GM12878 (cell line): ENCODE measurements at regions not wholly inside any gene's neighbourhood (a gene's known extent, or its start where the extent isn't known, plus 50 kb on each side); places are given as distances from the start of the nearest gene placed in this dataset.

ENCODE experiments used
- ATAC-seq: fragments of 200-7000 bp; cut with Tn5 transposase; 3 replicates; pipeline ENCODE4 v1.9.1; 2020; ENCODE audit warnings: mild to moderate bottlenecking, moderate library complexity
- BruUV-seq: library from RNA; stranded (reverse); fragments of 400-500 nt; replicated peaks from 2 replicates; lab custom pipeline; 2021; lab: Mats Ljungman, UMichigan
- CTCF ChIA-PET: fragments of 300-600 bp; sonication (Branson Sonifier 250); formaldehyde crosslinking; extraction: SDS; loops from one replicate; lab custom pipeline; 2021; ENCODE audit warnings: inconsistent platforms; lab: Yijun Ruan, JAX
- POLR2A ChIA-PET: fragments of 350-600 bp; formaldehyde crosslinking; extraction: SDS; loops from one replicate; lab custom pipeline; 2021; ENCODE audit warnings: inconsistent platforms; lab: Charles Lee
- RAD21 ChIA-PET: fragments of 300-600 bp; sonication (Branson Sonifier 250); formaldehyde crosslinking; loops from one replicate; lab custom pipeline; 2023; ENCODE audit warnings: antibody characterized with exemption; ENCODE audit not compliant: unreplicated experiment; lab: Charles Lee
- SMC1A ChIA-PET: fragments of 300-600 bp; sonication (Branson Sonifier 250); formaldehyde crosslinking; loops from one replicate; lab custom pipeline; 2023; ENCODE audit not compliant: unreplicated experiment, uncharacterized antibody; lab: Charles Lee
- DNase-seq: peaks from one replicate; pipeline ENCODE4 v3.0.0-alpha.2; 2011; ENCODE audit warnings: low read depth, low spot score
- FAIRE-seq: peaks from 3 replicates; lab custom pipeline; 2011; peaks lifted over from hg19 to GRCh38; lab: Jason Lieb, UNC
- H2AFZ ChIP-seq: 2 replicates; pipeline ENCODE4 v1.6.0; 2011; ENCODE audit warnings: low read depth, low read length, control low read depth; ENCODE audit not compliant: control insufficient read depth
- H3K27ac ChIP-seq: 2 replicates; pipeline ENCODE4 v1.5.1; 2011; ENCODE audit warnings: control low read depth; ENCODE audit not compliant: control insufficient read depth, insufficient read depth
- H3K27me3 ChIP-seq, 2 experiments: replicated peaks in 1 of 2; 2 replicates each; pipeline versions ENCODE4 v1.6.0 to v1.6.1; 2011; ENCODE audit warnings: low read length in 1 of 2; ENCODE audit not compliant: control insufficient read depth in 2 of 2, insufficient read depth in 2 of 2
- H3K36me3 ChIP-seq, 2 experiments: 2 replicates each; pipeline ENCODE4 v1.5.1; 2011; ENCODE audit warnings: low read length in 1 of 2; ENCODE audit not compliant: control insufficient read depth in 2 of 2, insufficient read depth in 2 of 2
- H3K4me1 ChIP-seq: 2 replicates; pipeline ENCODE4 v1.6.1; 2011; ENCODE audit warnings: mild to moderate bottlenecking, low read length, moderate library complexity, mixed read lengths; ENCODE audit not compliant: control insufficient read depth, insufficient read depth
- H3K4me2 ChIP-seq: 2 replicates; pipeline ENCODE4 v1.6.0; 2011; ENCODE audit warnings: control low read depth; ENCODE audit not compliant: control insufficient read depth, insufficient read depth
- H3K4me3 ChIP-seq: fragments of 200-600 bp; sonication (generic); 2 replicates; pipeline ENCODE4 v1.5.1; 2016
- H3K79me2 ChIP-seq: 2 replicates; pipeline ENCODE4 v1.6.0; 2011; ENCODE audit warnings: low read length; ENCODE audit not compliant: control insufficient read depth, insufficient read depth
- H3K9ac ChIP-seq: 2 replicates; pipeline ENCODE4 v1.8.0; 2011; ENCODE audit warnings: low read length, control low read depth, mixed read lengths; ENCODE audit not compliant: control insufficient read depth, insufficient read depth
- H3K9me3 ChIP-seq: replicated peaks from 3 replicates; pipeline ENCODE4 v1.5.1; 2011; ENCODE audit warnings: mild to moderate bottlenecking, low read length; ENCODE audit not compliant: control insufficient read depth, insufficient read depth
- H4K20me1 ChIP-seq: 2 replicates; pipeline ENCODE4 v1.6.0; 2011; ENCODE audit not compliant: control insufficient read depth, insufficient read depth
- CTCF ChIP-seq, 3 experiments: IDR thresholded peaks in 2 of 3; conservative IDR thresholded peaks in 1 of 3; 2 replicates each; pipeline ENCODE4 v1.5.1; 2011; ENCODE audit warnings: low read depth in 3 of 3, low read length in 3 of 3, mild to moderate bottlenecking in 3 of 3, control low read depth in 2 of 3, moderate library complexity in 2 of 3, inconsistent platforms in 1 of 3, mixed read lengths in 1 of 3; ENCODE audit not compliant: control insufficient read depth in 2 of 3, insufficient read depth in 1 of 3; ENCODE audit errors: extremely low read depth in 1 of 3
- CUX1 ChIP-seq: IDR thresholded peaks from 2 replicates; pipeline ENCODE4 v1.6.1; 2012; ENCODE audit warnings: improper control_type of control experiment, low read depth, low read length; ENCODE audit not compliant: insufficient replicate concordance
- HDAC6 ChIP-seq: fragments of 200-600 bp; sonication (generic); IDR thresholded peaks from one replicate; pipeline ENCODE4 v1.8.0; 2017; ENCODE audit warnings: antibody characterized with exemption; ENCODE audit not compliant: unreplicated experiment
- HDGF ChIP-seq: fragments of 450-650 bp; IDR thresholded peaks from 2 replicates; pipeline ENCODE4 v1.6.1; 2016; ENCODE audit warnings: antibody characterized with exemption
- IRF4 ChIP-seq: IDR thresholded peaks from 2 replicates; pipeline ENCODE4 v1.6.1; 2011; ENCODE audit warnings: low read depth, low read length
- JUNB ChIP-seq: IDR thresholded peaks from 2 replicates; pipeline ENCODE4 v1.6.1; 2016; ENCODE audit warnings: antibody characterized with exemption, mild to moderate bottlenecking
- LARP7 ChIP-seq: fragments of 450-650 bp; IDR thresholded peaks from 2 replicates; pipeline ENCODE4 v1.6.1; 2017; ENCODE audit warnings: mild to moderate bottlenecking
- POU2F2 ChIP-seq: IDR thresholded peaks from 3 replicates; pipeline ENCODE4 v1.6.1; 2011; ENCODE audit warnings: low read depth, mild to moderate bottlenecking, low read length, borderline replicate concordance
- ZNF622 ChIP-seq: fragments of 450-650 bp; IDR thresholded peaks from 2 replicates; pipeline ENCODE4 v1.6.1; 2017; ENCODE audit warnings: mild to moderate bottlenecking, inconsistent platforms
- WGBS: methylation state at CpG from one replicate; pipeline ENCODE4 v1.1.6; 2016; ENCODE audit warnings: low lambda C conversion rate; ENCODE audit not compliant: insufficient replicate concordance, insufficient coverage; ENCODE audit errors: missing lambda C conversion rate; 5-methylcytosine and 5-hydroxymethylcytosine counted together
- in situ Hi-C: fragments of 300-500 bp; cut with MboI; formaldehyde crosslinking; loops from 9 replicates; pipeline ENCODE4 v1.14.3; 2018; ENCODE audit warnings: mixed read lengths
- intact Hi-C: fragments of 100-400 bp; cut with micrococcal nuclease; formaldehyde crosslinking; loops from one replicate; pipeline ENCODE4 v1.14.2; 2022; ENCODE audit not compliant: unreplicated experiment

- WGBS = 100% methylated on average over 1 of the region's 1 CpG
- DNase-seq (no peak), FAIRE-seq (no peak)
- no peak overlapping the region for H3K4me2 ChIP-seq
- ChIA-PET POLR2A (no interaction called here), CTCF (interaction anchor here (1.5 kb wide), 1 partner anchor 97 kb away, joined by 3 read pairs; no protein-coding TSS in a partner anchor)
- H3K4me1 ChIP-seq = no peaks in the 10 kb centered on the region
- H2AFZ ChIP-seq = no peak overlapping the region
- H3K27me3 ChIP-seq = no peaks in the 10 kb centered on the region
- no peak overlapping the region for H3K9ac ChIP-seq
- BruUV-seq = no TSS peak
- no peak for TF ChIP-seq HDAC6
- TF ChIP-seq ZNF622 = no peak
- no peak for TF ChIP-seq POU2F2
- TF ChIP-seq IRF4 = no peak
- TF ChIP-seq, all 136 proteins: peak for 0
- Histone ChIP-seq H3K27ac (no peak overlapping the region), H3K79me2 (no peaks in the 10 kb centered on the region), H4K20me1 (no peaks in the 10 kb centered on the region), H3K36me3 (no peaks in the 10 kb centered on the region), H3K9me3 (peaks cover 10% of the 10 kb centered on the region), H3K4me3 (no peak overlapping the region)
- in situ Hi-C loops = no loop called here
- RAD21 ChIA-PET = no interaction called here
- SMC1A ChIA-PET = interaction anchor here (1.0 to 1.6 kb wide), 4 partner anchors 10 to 190 kb away, joined by 3 to 5 read pairs (median 4); no protein-coding TSS in a partner anchor
- intact Hi-C loops = no loop called here
- ATAC-seq = no peak
These were observed 401.4 kb downstream of the PCNX1 start for GRCh38 chr14:71308671-71309070.

GRCh38 chr14:71309756-71310155 is 402.5 kb downstream of the PCNX1 start:
- ChIA-PET RAD21 (interaction anchor here (1.0 to 2.5 kb wide), 3 partner anchors 167 to 443 kb away, joined by 3 to 6 read pairs (median 4); no protein-coding TSS in a partner anchor), SMC1A (interaction anchor here (0.9 to 1.6 kb wide), 3 partner anchors 18 to 192 kb away, joined by 3 to 4 read pairs (median 4); no protein-coding TSS in a partner anchor), CTCF (interaction anchor here (0.5 to 2.1 kb wide), 8 partner anchors 9 to 438 kb away, joined by 3 to 7 read pairs (median 3); no protein-coding TSS in a partner anchor), POLR2A (no interaction called here)
- no peaks in the 10 kb centered on the region for H3K4me1 ChIP-seq
- in situ Hi-C loops = loop anchor here (5.0 kb wide), 1 partner anchor 162 kb away; no protein-coding TSS in a partner anchor
- ATAC-seq (no peak), FAIRE-seq (no peak), DNase-seq (no peak)
- no peaks in the 10 kb centered on the region for H3K27me3 ChIP-seq
- 59% methylated on average over 2 of the region's 2 CpGs for WGBS
- H3K9ac ChIP-seq = no peak overlapping the region
- no peak overlapping the region for H3K4me2 ChIP-seq
- no peaks in the 10 kb centered on the region for H3K36me3 ChIP-seq
- H3K4me3 ChIP-seq = no peak overlapping the region
- no peak overlapping the region for H2AFZ ChIP-seq
- intact Hi-C loops = no loop called here
- H3K9me3 ChIP-seq = peaks cover 8% of the 10 kb centered on the region
- no peaks in the 10 kb centered on the region for H3K79me2 ChIP-seq
- H3K27ac ChIP-seq = no peak overlapping the region
- no TSS peak for BruUV-seq
- no peaks in the 10 kb centered on the region for H4K20me1 ChIP-seq
- TF ChIP-seq CUX1 = no peak
- no peak for TF ChIP-seq CTCF (IDR thresholded peaks at IDR 0.05 in 2 of 3, conservative IDR thresholded peaks at IDR 0.05 in 1 of 3; ENCODE audit: control insufficient read depth in 2 of 3, extremely low read depth in 1 of 3, insufficient read depth in 1 of 3, low read depth in 3 of 3, low read length in 3 of 3)
- no peak for TF ChIP-seq HDGF
- TF ChIP-seq JUNB = no peak
- TF ChIP-seq LARP7 = no peak
